ENCODE measurements at regions not wholly inside any gene's neighbourhood (a gene's known extent, or its start where the extent isn't known, plus 50 kb on each side); places are given as distances from the start of the nearest gene placed in this dataset.

DNA sequence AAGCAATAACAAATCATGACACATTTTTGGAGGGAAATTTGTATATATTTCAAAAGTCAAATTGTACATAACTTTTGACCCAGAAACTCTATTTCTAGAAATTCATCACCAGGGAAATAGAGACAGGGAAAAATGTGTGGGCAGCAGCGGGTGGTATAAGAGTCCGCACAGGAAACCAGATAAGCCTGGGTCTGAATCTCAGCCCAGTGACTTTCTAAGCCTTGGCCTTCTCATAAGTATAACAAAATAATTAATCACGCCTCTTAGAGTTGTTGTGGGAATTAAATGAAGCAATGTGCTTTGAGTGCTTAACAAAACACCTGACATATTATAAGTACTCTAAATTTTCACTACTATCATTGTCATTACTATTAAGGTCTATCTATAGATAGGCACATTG is 149.2 kb upstream of the DAP start:
- TF ChIP-seq EP300 (IDR thresholded peaks at IDR 0.05) (no peak), CTCF (IDR thresholded peaks at IDR 0.05) (no peak), POLR2A (IDR thresholded peaks at IDR 0.05) (no peak), POLR2AphosphoS5 (IDR thresholded peaks at IDR 0.05) (no peak)

Data from suprapubic skin (tissue), 4 donors.